HG03280 (cell line): ENCODE measurements at regions not wholly inside any gene's neighbourhood (a gene's known extent, or its start where the extent isn't known, plus 50 kb on each side); places are given as distances from the start of the nearest gene placed in this dataset.

Experiments
- ATAC-seq: cut with Tn5 transposase; IDR thresholded peaks from one replicate; pipeline ENCODE4 v1.9.1; 2021; ENCODE audit warnings: mild to moderate bottlenecking, moderate library complexity; ENCODE audit not compliant: unreplicated experiment

GRCh38 chr2:193561054-193561453 is 1366.3 kb upstream of the TMEFF2 start:
- ATAC-seq, result no peak

GRCh38 chr2:193556766-193557470 is 1362.2 kb upstream of the TMEFF2 start:
- no peak for ATAC-seq

- no peak for ATAC-seq
Measured at GRCh38 chr2:193549661-193550060, 1354.9 kb upstream of the TMEFF2 start.

- ATAC-seq, result no peak
Measured at GRCh38 chr2:193542762-193543161, 1348.0 kb upstream of the TMEFF2 start.

GRCh38 chr2:193539188-193539587 is 1344.5 kb upstream of the TMEFF2 start:
- ATAC-seq, result peak; percentile 68

GRCh38 chr2:193538061-193538460 is 1343.3 kb upstream of the TMEFF2 start:
- ATAC-seq, result no peak

GRCh38 chr2:193537531-193537930 is 1342.8 kb upstream of the TMEFF2 start:
- ATAC-seq, result no peak

GRCh38 chr2:193528458-193528857 is 1333.7 kb upstream of the TMEFF2 start:
- no peak for ATAC-seq

- no peak for ATAC-seq
Measured at GRCh38 chr2:193527146-193527545, 1332.4 kb upstream of the TMEFF2 start.

- ATAC-seq, result no peak
Measured at GRCh38 chr2:193523662-193524061, 1328.9 kb upstream of the TMEFF2 start.

- no peak for ATAC-seq
Measured at GRCh38 chr2:193521523-193521922, 1326.8 kb upstream of the TMEFF2 start.

- ATAC-seq, result no peak
Measured at GRCh38 chr2:193520709-193521458, 1326.2 kb upstream of the TMEFF2 start.

GRCh38 chr2:193518041-193518817 is 1323.5 kb upstream of the TMEFF2 start:
- no peak for ATAC-seq

- ATAC-seq, result no peak
Measured at GRCh38 chr2:193517615-193518014, 1322.9 kb upstream of the TMEFF2 start.

GRCh38 chr2:193506035-193506434 is 1311.3 kb upstream of the TMEFF2 start:
- no peak for ATAC-seq

- no peak for ATAC-seq
Measured at GRCh38 chr2:193505620-193506019, 1310.9 kb upstream of the TMEFF2 start.

- no peak for ATAC-seq
Measured at GRCh38 chr2:193502363-193503035, 1307.8 kb upstream of the TMEFF2 start.

GRCh38 chr2:193496786-193497185 is 1302.1 kb upstream of the TMEFF2 start:
- no peak for ATAC-seq

GRCh38 chr2:193482557-193482956 is 1287.8 kb upstream of the TMEFF2 start:
- peak; percentile 70 for ATAC-seq

GRCh38 chr2:193480187-193480586 is 1285.5 kb upstream of the TMEFF2 start:
- ATAC-seq, result no peak

- ATAC-seq, result no peak
Measured at GRCh38 chr2:193476171-193476800, 1281.6 kb upstream of the TMEFF2 start.
